NCI-H2196 (cell line): ENCODE measurements at regions not wholly inside any gene's neighbourhood (a gene's known extent, or its start where the extent isn't known, plus 50 kb on each side); places are given as distances from the start of the nearest gene placed in this dataset.

Experiments used
- DNase-seq: peaks from one replicate; lab custom pipeline; 2025; ENCODE audit not compliant: unreplicated experiment; lab: John Stamatoyannopoulos, UW

- no peak for DNase-seq
These were observed 58.3 kb downstream of the TMEM174 start for GRCh38 chr5:73231246-73231778.

- no peak for DNase-seq
These were observed 57.6 kb downstream of the TMEM174 start for GRCh38 chr5:73230264-73231245.

- DNase-seq, result no peak
These were observed 56.3 kb downstream of the TMEM174 start for GRCh38 chr5:73229271-73229670.

GRCh38 chr5:73228052-73228451 lies 55.1 kb downstream of the TMEM174 start:
- no peak for DNase-seq
